ENCODE measurements at regions not wholly inside any gene's neighbourhood (a gene's known extent, or its start where the extent isn't known, plus 50 kb on each side); places are given as distances from the start of the nearest gene placed in this dataset.

- no peak for TF ChIP-seq MAZ (CRISPR knock-in tag; conservative IDR thresholded peaks at IDR 0.05 in 1 of 2, IDR thresholded peaks at IDR 0.05 in 1 of 2)
- TF ChIP-seq MAX (CRISPR knock-in tag; IDR thresholded peaks at IDR 0.05): no peak
- TF ChIP-seq, protein P1, sequence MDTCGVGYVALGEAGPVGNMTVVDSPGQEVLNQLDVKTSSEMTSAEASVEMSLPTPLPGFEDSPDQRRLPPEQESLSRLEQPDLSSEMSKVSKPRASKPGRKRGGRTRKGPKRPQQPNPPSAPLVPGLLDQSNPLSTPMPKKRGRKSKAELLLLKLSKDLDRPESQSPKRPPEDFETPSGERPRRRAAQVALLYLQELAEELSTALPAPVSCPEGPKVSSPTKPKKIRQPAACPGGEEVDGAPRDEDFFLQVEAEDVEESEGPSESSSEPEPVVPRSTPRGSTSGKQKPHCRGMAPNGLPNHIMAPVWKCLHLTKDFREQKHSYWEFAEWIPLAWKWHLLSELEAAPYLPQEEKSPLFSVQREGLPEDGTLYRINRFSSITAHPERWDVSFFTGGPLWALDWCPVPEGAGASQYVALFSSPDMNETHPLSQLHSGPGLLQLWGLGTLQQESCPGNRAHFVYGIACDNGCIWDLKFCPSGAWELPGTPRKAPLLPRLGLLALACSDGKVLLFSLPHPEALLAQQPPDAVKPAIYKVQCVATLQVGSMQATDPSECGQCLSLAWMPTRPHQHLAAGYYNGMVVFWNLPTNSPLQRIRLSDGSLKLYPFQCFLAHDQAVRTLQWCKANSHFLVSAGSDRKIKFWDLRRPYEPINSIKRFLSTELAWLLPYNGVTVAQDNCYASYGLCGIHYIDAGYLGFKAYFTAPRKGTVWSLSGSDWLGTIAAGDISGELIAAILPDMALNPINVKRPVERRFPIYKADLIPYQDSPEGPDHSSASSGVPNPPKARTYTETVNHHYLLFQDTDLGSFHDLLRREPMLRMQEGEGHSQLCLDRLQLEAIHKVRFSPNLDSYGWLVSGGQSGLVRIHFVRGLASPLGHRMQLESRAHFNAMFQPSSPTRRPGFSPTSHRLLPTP (IDR thresholded peaks at IDR 0.05; ENCODE audit: borderline replicate concordance, extremely low read depth, insufficient read length): no peak
- no peak for TF ChIP-seq POLR2AphosphoS5 (IDR thresholded peaks at IDR 0.05; ENCODE audit: control insufficient read depth, insufficient read depth, low read depth, low read length)
- TF ChIP-seq SMC3 (conservative IDR thresholded peaks at IDR 0.05; ENCODE audit: insufficient read depth, low read depth, low read length): no peak
- TF ChIP-seq NR2C2 (CRISPR knock-in tag; IDR thresholded peaks at IDR 0.05): no peak
- TF ChIP-seq NR2C2 (tag; IDR thresholded peaks at IDR 0.05): no peak
These were observed 490.7 kb upstream of the SGCD start for GRCh38 chr5:155836089-155836803.
